ENCODE measurements at regions not wholly inside any gene's neighbourhood (a gene's known extent, or its start where the extent isn't known, plus 50 kb on each side); places are given as distances from the start of the nearest gene placed in this dataset.

DNA sequence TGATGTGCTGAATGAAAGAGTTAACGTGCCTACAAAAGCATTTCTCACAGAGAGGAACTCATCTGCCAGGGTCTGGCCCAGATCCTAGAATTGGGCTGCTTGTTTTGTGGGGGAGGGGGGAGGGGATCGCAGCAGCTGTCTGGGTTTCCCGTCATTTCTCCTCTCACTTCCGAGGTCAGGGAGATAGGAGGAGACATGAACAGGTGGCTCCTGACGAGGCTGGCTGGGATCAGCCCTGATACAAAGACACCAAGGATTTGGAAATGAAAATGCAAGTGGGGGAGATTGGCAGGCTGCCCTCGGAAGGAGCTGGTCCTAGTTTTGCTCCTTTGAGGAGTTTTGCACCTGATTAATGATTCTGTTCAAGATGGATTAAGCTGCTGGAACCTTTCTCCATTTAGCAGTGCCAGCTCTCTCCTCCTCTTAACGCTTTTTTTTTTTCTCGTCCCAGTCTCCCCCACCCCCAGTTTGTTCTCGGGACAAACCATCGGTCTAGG lies 86.8 kb upstream of the KMT2C start:
- TF ChIP-seq CTCF (IDR thresholded peaks at IDR 0.05; ENCODE audit: borderline replicate concordance, extremely low read depth, low read length, poor library complexity, severe bottlenecking) (no peak), EZH2 (IDR thresholded peaks at IDR 0.05; ENCODE audit: borderline replicate concordance, low read depth, low read length, severe bottlenecking) (no peak)
